Endothelial cell of umbilical vein (primary cell): ENCODE measurements at regions not wholly inside any gene's neighbourhood (a gene's known extent, or its start where the extent isn't known, plus 50 kb on each side); places are given as distances from the start of the nearest gene placed in this dataset.

ENCODE experiments used
- BruUV-seq: library from RNA; stranded (reverse); fragments of 400-500 nt; replicated peaks from 2 replicates; lab custom pipeline; 2021; lab: Mats Ljungman, UMichigan
- CTCF ChIA-PET: fragments of 300-600, 350-600 bp; sonication (Branson Sonifier 250); formaldehyde crosslinking; loops from one replicate; lab custom pipeline; 2021; ENCODE audit warnings: antibody characterized with exemption, inconsistent platforms; lab: Charles Lee
- POLR2A ChIA-PET: fragments of 300-600, 350-600 bp; sonication (Branson Sonifier 250); formaldehyde crosslinking; loops from one replicate; lab custom pipeline; 2021; ENCODE audit warnings: antibody characterized with exemption, inconsistent platforms; lab: Charles Lee
- DNase-seq: peaks from one replicate; pipeline ENCODE4 v3.0.0-alpha.2; 2011; ENCODE audit warnings: low read depth, low spot score
- FAIRE-seq: peaks from 2 replicates; lab custom pipeline; 2011; peaks lifted over from hg19 to GRCh38; lab: Jason Lieb, UNC
- H2AFZ ChIP-seq: 2 replicates; pipeline ENCODE4 v1.6.0; 2012; ENCODE audit warnings: low read depth, low read length, control low read depth, inconsistent platforms
- H3K27ac ChIP-seq: 2 replicates; pipeline ENCODE4 v1.5.1; 2011; ENCODE audit warnings: low read depth, mild to moderate bottlenecking, control low read depth, low read length, moderate library complexity; ENCODE audit not compliant: insufficient read depth
- H3K27me3 ChIP-seq, 2 experiments: 2 replicates each; pipeline versions ENCODE4 v1.6.0 to v1.6.1; 2011; ENCODE audit warnings: low read length in 2 of 2, mixed read lengths in 1 of 2; ENCODE audit not compliant: control insufficient read depth in 2 of 2, insufficient read depth in 2 of 2
- H3K36me3 ChIP-seq, 2 experiments: 2 replicates in 1 of 2; 3 replicates in 1 of 2; pipeline ENCODE4 v1.5.1; 2011; ENCODE audit warnings: low read length in 2 of 2, mild to moderate bottlenecking in 1 of 2, moderate library complexity in 1 of 2; ENCODE audit not compliant: control insufficient read depth in 2 of 2, insufficient read depth in 2 of 2; ENCODE audit errors: extremely low read depth in 1 of 2
- H3K4me1 ChIP-seq: 3 replicates; pipeline ENCODE4 v1.5.1; 2011; ENCODE audit warnings: mild to moderate bottlenecking, low read length; ENCODE audit not compliant: control insufficient read depth, insufficient read depth; ENCODE audit errors: extremely low read depth
- H3K4me2 ChIP-seq: 2 replicates; pipeline ENCODE4 v1.6.1; 2011; ENCODE audit warnings: low read length, control low read depth, mixed read lengths; ENCODE audit not compliant: insufficient read depth
- H3K4me3 ChIP-seq, 3 experiments: fragments of 200-600 bp in 1 of 3; sonication (generic), shearing (Covaris generic) in 1 of 3; replicated peaks in 1 of 3; 2 replicates each; pipeline ENCODE4 v1.5.1; 2011 to 2016; ENCODE audit warnings: control low read depth in 3 of 3, low read length in 3 of 3, mild to moderate bottlenecking in 2 of 3, inconsistent platforms in 1 of 3, low read depth in 1 of 3, moderate library complexity in 1 of 3; ENCODE audit not compliant: insufficient read depth in 1 of 3
- H3K79me2 ChIP-seq: 2 replicates; pipeline ENCODE4 v1.6.0; 2012; ENCODE audit warnings: low read length, inconsistent platforms; ENCODE audit not compliant: control insufficient read depth, insufficient read depth
- H3K9ac ChIP-seq: replicated peaks from 2 replicates; pipeline ENCODE3; 2011; ENCODE audit warnings: low read length, control low read depth; ENCODE audit not compliant: insufficient read depth; ENCODE audit errors: extremely low read depth
- H3K9me1 ChIP-seq: replicated peaks from 3 replicates; pipeline ENCODE4 v1.6.0; 2011; ENCODE audit warnings: mild to moderate bottlenecking, low read length; ENCODE audit not compliant: control insufficient read depth, insufficient read depth; ENCODE audit errors: extremely low read depth
- H3K9me3 ChIP-seq: replicated peaks from 2 replicates; pipeline ENCODE4 v1.5.1; 2012; ENCODE audit warnings: low read length, inconsistent platforms; ENCODE audit not compliant: control insufficient read depth, insufficient read depth
- H4K20me1 ChIP-seq: replicated peaks from 2 replicates; pipeline ENCODE3; 2011; ENCODE audit warnings: mild to moderate bottlenecking, low read length; ENCODE audit not compliant: control insufficient read depth, insufficient read depth; ENCODE audit errors: extremely low read depth
- CTCF ChIP-seq, 2 donors: IDR thresholded peaks; 1 replicate in 1 of 2; 2 replicates in 1 of 2; pipeline ENCODE4 v1.5.1; 2011; ENCODE audit warnings: low read length in 2 of 2, mild to moderate bottlenecking in 2 of 2, moderate library complexity in 2 of 2, control low read depth in 1 of 2, inconsistent platforms in 1 of 2, low read depth in 1 of 2; ENCODE audit not compliant: insufficient read depth in 1 of 2; ENCODE audit errors: extremely low read depth in 1 of 2
- EZH2 ChIP-seq: IDR thresholded peaks from 2 replicates; pipeline ENCODE4 v1.6.1; 2012; ENCODE audit warnings: borderline replicate concordance, low read depth, mild to moderate bottlenecking, moderate library complexity, low read length, inconsistent platforms; ENCODE audit not compliant: severe bottlenecking
- FOS ChIP-seq: IDR thresholded peaks from 2 replicates; pipeline ENCODE4 v1.6.1; 2011; ENCODE audit warnings: mild to moderate bottlenecking, low read length, moderate library complexity, borderline replicate concordance; ENCODE audit not compliant: insufficient read depth
- JUN ChIP-seq: IDR thresholded peaks from 2 replicates; pipeline ENCODE4 v1.6.1; 2011; ENCODE audit warnings: borderline replicate concordance, low read depth; ENCODE audit not compliant: insufficient read length, insufficient read depth
- MYC ChIP-seq: IDR thresholded peaks from one replicate; pipeline ENCODE4 v1.6.1; 2011; ENCODE audit warnings: mild to moderate bottlenecking, low read depth, low read length
- dilution Hi-C: fragments of 300-500 bp; cut with MboI; formaldehyde crosslinking; loops from one replicate; pipeline ENCODE4 v1.15.0; 2019; ENCODE audit warnings: low sequenced_read_pairs; ENCODE audit not compliant: extremely low pct_ligation_motif_present
- intact Hi-C: fragments of 100-400 bp; cut with micrococcal nuclease; formaldehyde crosslinking; loops from one replicate; pipeline ENCODE4 v1.10.0; 2022

GRCh38 chr18:29008809-29009208 lies 831.9 kb upstream of the CDH2 start:
- H4K20me1 ChIP-seq, result no peaks in the 10 kb centered on the region
- intact Hi-C loops (no loop called here), dilution Hi-C loops (no loop called here)
- TF ChIP-seq MYC, result no peak
- TF ChIP-seq EZH2, result no peak
- TF ChIP-seq FOS, result no peak
- no peak for TF ChIP-seq JUN
- no peak for TF ChIP-seq CTCF (IDR thresholded peaks at IDR 0.05; ENCODE audit: extremely low read depth in 1 of 2, insufficient read depth in 1 of 2, low read depth in 1 of 2, low read length in 2 of 2)
- BruUV-seq, result no TSS peak
- no peak overlapping the region for H3K27ac ChIP-seq
- H3K36me3 ChIP-seq, result no peaks in the 10 kb centered on the region
- FAIRE-seq (no peak), DNase-seq (no peak)
- ChIA-PET POLR2A (no interaction called here), CTCF (interaction anchor here (1.6 kb wide), 1 partner anchor 14 kb away, joined by 7 read pairs; no protein-coding TSS in a partner anchor)
- H3K9ac ChIP-seq, result no peak overlapping the region
- no peak overlapping the region for H3K4me2 ChIP-seq
- peaks cover 2% of the 10 kb centered on the region for H3K4me1 ChIP-seq
- no peak overlapping the region for H2AFZ ChIP-seq
- no peak overlapping the region for H3K4me3 ChIP-seq
- no peaks in the 10 kb centered on the region for H3K9me1 ChIP-seq
- no peaks in the 10 kb centered on the region for H3K9me3 ChIP-seq
- no peaks in the 10 kb centered on the region for H3K79me2 ChIP-seq
- H3K27me3 ChIP-seq, result no peaks in the 10 kb centered on the region
